ENCODE measurements at regions not wholly inside any gene's neighbourhood (a gene's known extent, or its start where the extent isn't known, plus 50 kb on each side); places are given as distances from the start of the nearest gene placed in this dataset.

- no peak overlapping the region for H3K4me3 ChIP-seq (ENCODE audit: low read depth, low read length)
- DNase-seq (ENCODE audit: low read depth): no peak
- TF ChIP-seq CTCF (conservative IDR thresholded peaks at IDR 0.05; ENCODE audit: low read depth, low read length): no peak
Measured at GRCh38 chr14:76551906-76552305, 176.0 kb downstream of the ESRRB start.

DNA sequence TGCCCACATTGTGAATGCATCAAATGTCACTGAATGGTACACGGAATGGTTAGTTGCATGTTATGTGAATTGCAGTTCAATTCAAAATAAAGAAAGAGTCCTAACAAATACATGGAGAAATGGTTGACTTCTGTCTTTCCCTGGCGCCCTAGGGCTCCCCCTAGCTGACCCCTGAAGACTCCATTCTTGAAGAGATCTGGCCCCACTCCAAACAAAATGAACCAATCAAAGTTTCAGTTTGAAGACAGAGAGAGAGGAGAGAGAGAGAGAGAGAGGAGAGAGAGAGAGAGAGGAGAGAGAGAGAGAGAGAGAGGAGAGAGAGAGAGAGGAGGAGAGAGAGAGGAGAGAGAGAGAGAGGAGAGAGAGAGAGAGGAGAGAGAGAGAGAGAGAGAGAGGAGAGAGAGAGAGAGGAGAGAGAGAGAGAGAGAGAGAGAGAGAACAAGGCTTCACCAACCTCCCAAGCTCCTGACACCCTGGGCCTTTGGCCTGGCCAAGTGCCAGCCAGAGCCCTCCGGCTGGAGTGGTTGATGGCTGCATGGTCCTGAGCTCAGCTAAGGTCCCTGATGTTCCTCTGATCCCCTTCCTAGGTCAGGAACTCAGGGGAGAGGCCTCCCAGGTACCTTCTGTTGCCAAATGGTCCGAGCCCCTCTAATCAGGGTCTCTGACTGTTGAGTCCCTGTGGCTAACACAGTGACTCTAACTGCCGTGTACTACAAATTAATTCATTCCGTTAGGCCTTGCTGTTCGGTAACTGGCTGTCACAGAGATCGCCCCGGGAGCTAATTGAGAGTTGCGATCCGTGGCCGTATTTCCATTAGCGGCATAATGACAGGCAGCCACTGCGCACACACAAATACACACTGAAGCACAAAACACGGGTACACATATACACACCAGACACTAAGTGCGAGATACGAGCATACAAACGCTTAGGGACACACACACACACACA lies 188.8 kb downstream of the ESRRB start:
- no peak for TF ChIP-seq CTCF (conservative IDR thresholded peaks at IDR 0.05; ENCODE audit: low read depth, low read length)
- DNase-seq (ENCODE audit: low read depth): no peak
- no peak overlapping the region for H3K4me3 ChIP-seq (ENCODE audit: low read depth, low read length)

GRCh38 chr14:76566439-76566838 lies 190.5 kb downstream of the ESRRB start:
- DNase-seq (ENCODE audit: low read depth): no peak
- TF ChIP-seq CTCF (conservative IDR thresholded peaks at IDR 0.05; ENCODE audit: low read depth, low read length): no peak
- no peak overlapping the region for H3K4me3 ChIP-seq (ENCODE audit: low read depth, low read length)

DNA sequence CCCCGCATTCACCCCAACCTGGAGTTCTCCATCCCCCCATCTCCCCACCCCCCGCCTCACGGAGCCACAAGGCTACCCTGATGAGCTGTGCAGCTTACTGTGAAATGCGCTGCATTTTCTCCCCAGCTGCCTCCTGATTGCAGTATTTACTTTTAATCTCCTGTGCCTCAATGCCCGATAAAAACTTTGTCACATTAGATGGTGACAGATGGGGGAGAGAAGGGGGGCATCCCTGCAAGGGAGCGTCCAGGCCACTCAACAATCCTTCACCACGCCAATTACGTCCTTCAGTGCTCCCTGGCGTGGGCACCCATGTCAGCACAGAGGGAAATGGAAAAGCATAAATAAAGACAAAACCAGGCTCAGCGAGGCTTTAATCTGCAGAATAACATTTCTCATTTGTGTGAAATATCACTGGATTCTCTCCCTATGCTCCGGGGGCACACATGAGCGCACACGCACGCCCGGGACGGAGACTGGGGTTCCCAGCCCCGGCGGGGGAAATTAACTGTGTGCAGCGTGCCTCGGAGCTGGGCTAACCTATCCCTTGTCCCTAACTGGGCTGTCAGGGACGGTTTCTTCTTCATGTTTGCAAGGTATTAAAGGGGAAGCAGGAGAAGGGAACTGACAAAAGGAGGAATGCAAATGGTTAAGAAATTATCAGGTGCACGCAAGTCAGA lies 186.7 kb upstream of the VASH1 start:
- no peak for DNase-seq (ENCODE audit: low read depth)
- H3K4me3 ChIP-seq (ENCODE audit: low read depth, low read length): no peak overlapping the region
- TF ChIP-seq CTCF (conservative IDR thresholded peaks at IDR 0.05; ENCODE audit: low read depth, low read length): no peak

DNA sequence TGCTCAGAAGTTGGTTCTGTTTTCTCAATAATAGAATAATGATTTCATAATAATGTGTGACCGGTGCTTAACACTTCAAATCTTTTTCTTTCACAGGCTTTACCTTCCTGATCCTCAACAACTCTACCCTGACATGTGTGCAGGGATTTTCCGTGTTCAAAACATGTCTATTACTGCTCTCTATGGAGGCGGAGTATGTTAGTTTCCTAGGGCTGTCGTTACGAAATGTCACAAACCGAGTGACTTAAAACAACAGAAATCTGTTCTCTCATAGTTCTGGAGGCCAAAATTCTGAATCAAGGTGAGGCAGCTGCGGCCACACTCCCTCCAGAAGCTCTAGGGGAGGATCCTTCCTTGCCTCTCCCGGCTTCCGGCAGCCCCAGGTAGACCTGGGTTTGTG lies 186.2 kb upstream of the VASH1 start:
- no peak for DNase-seq (ENCODE audit: low read depth)
- no peak for TF ChIP-seq CTCF (conservative IDR thresholded peaks at IDR 0.05; ENCODE audit: low read depth, low read length)
- H3K4me3 ChIP-seq (ENCODE audit: low read depth, low read length): no peak overlapping the region

- no peak overlapping the region for H3K4me3 ChIP-seq (ENCODE audit: low read depth, low read length)
- TF ChIP-seq CTCF (conservative IDR thresholded peaks at IDR 0.05; ENCODE audit: low read depth, low read length): no peak
- peak; percentile 2 for DNase-seq (ENCODE audit: low read depth)
Measured at GRCh38 chr14:76576047-76576741, 185.1 kb upstream of the VASH1 start.
